ENCODE measurements at regions not wholly inside any gene's neighbourhood (a gene's known extent, or its start where the extent isn't known, plus 50 kb on each side); places are given as distances from the start of the nearest gene placed in this dataset.

- no peak for DNase-seq
Observed at GRCh38 chr14:101123618-101124510, 220.3 kb upstream of the RTL1 start.

DNA sequence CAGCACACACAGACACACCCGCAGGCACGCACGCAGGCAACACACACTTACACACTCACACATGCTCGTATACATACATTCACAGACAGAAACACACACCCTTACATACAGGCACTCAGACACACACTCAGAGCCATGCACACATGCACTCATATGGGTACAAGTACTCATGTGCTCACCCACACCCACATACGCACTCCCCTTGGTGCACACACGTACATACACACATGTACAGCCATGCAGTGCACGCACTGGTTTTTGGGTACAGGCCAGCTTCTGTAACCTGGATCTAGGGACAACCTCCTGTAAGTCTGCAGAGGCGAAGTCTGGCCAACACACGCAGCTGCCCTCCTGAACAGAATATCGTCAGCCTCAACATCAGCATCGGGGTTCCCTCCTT, 221.3 kb upstream of the RTL1 start:
- no peak for DNase-seq

GRCh38 chr14:101125313-101125712, 221.8 kb upstream of the RTL1 start:
- DNase-seq = no peak

DNA sequence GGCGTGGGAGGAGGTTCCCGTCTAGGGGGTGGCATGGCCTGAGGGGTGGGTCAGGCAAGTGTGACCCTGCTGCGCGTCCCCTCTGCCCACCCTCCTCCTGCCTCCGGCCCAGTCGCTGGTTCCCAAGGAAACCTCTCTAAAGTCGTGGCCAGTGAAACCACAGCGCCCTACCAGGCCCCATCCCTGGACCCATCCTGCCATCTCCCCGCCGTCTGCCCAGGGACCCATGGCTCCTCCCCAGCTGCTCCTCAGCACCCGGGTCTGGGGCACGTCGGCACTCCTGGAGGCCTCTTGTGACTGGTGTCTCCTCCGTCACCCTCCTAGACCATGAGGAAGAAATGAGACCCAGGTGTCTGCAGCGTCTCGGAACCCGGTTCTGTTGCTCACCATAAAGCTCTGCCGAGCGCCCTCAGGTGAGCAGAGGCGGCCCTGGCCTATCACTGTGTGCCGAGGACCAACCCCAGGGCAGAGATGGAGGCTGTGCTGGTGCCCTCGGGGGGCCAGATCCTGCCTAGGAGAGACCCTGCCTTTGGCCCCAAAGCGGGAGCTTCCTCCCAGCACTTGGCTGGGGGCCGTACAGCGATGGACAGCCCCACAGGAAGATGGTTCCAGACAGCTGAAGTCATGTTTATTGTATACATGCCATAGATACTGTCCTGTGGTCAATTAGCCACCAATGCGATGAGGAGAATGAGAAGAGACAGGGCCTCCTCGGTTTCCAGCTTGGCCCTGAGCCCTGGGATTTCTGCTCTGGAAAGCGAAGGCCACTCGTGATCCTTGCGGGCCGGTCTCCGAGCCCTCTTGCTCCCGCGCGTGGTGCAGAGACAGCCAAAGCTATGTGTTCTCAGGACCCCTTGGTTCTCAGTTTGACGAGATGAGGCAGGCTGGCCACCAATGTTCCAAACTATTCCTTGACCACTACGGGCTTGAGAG, 222.5 kb upstream of the RTL1 start:
- DNase-seq = no peak

GRCh38 chr14:101126731-101127130, 223.2 kb upstream of the RTL1 start:
- no peak for DNase-seq

GRCh38 chr14:101127224-101127623, 223.7 kb upstream of the RTL1 start:
- no peak for DNase-seq

DNA sequence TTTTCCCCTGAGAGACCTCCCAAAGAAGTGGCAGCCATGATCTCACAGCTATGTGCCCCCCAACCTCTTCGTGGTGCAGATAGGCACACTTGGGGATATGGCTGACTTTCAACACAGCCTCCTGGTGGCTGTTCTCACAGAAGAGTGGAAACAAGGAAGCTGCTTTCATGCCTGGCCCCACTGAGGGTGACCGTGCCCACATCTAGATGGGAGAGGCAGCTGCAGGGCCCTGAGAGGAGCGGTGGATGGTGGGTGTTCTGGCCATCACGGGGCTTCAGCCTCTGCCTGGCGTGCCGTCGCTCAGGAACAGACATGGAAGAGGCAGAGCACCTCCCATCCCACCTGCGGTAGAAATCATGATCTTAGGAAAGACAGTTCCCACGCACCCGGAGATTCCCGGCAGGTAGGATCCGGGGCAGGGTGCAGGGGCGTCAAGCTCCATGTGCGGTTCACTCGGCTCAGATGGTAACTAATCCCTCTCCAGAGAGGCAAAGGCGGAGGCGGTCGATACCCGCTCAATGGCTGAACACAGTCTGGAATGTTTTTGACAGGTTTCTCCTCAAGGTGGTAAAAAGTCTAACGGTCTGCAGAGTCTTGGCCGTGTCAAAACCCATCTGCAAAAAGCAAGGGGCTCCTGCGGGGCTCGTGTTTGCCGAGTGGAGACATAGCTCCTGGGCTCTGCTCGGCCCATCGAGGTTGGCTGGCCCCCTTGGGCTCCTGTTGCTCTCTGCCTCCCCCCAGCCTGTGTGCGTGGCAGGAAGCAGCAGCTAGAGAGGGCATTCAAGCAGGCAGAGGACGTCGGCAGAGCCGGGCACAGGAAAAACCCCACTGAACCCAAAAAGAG, 225.2 kb upstream of the RTL1 start:
- no peak for DNase-seq

DNA sequence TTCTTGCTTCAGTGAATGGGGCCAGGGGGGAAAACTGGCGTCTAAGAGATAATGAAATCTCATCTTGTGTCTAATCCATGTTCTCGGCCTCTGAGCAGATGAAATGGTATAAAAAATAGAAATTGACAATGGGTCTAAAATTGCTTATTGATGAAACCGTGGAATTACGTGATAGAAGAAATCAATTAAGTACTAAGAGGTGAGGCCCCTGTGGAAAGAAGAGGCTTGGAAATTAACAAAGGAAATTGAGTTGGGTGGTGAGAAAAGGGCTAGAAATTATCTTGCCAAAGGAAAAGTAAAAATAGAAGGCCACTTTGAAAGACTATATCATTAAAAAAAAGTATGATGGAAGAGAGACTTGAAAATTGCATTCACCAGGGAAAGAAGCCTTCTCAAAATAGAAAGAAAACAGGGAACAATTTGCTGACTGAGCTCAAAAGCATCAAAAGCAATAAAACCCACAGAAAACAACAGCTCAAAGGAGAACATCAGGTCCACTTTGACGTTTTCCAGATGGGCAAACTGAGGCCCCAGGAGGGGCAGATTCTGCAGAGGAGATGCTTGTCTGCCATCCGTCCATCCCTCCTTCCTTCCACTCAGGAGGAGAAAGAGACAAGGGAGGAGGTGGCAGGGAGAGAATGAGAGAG, 226.1 kb upstream of the RTL1 start:
- no peak for DNase-seq

- no peak for DNase-seq
Observed at GRCh38 chr14:101130861-101131260, 227.3 kb upstream of the RTL1 start.

GRCh38 chr14:101131451-101131916, 228.0 kb upstream of the RTL1 start:
- DNase-seq = no peak

GRCh38 chr14:101132051-101132571, 228.6 kb upstream of the RTL1 start:
- DNase-seq = no peak

DNA sequence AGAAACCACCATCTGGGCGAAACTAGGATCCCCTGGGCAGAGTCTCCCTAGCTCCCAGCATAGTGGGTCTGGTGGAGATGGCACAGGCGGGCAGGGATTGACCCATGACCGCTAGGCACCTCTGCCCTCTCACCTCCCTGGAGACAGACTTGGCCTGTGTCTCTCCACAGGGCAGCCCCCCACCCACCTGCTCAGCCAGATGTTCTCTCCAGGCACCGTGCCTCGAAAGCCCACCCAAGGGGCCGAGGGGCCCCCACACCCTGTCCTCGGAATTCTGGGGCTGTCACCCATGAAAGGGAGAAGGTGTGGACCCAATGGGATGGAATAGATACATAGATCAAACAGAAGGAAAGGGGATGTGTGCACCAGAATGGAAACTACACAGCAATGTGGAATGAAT, 229.1 kb upstream of the RTL1 start:
- DNase-seq = no peak

DNA sequence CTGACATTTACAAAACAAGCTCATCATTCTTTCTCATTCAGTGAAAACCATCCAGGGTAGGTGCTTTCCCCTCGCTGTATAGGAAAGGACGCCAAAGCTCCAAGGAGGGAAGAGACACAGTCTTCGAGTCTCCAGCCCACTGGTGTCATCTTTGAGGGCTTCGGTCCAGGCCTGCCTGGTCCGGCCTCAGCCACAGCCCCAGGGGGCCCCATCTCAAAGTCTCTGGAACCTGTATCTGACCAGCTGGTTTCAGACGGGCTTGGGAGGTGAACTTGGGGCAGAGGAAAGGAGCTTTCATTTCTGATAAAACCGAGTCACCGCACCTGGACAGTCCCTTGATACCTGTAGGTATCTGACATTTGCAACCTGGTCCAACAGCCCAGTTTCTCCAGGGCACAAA, 229.5 kb upstream of the RTL1 start:
- DNase-seq = no peak

DNA sequence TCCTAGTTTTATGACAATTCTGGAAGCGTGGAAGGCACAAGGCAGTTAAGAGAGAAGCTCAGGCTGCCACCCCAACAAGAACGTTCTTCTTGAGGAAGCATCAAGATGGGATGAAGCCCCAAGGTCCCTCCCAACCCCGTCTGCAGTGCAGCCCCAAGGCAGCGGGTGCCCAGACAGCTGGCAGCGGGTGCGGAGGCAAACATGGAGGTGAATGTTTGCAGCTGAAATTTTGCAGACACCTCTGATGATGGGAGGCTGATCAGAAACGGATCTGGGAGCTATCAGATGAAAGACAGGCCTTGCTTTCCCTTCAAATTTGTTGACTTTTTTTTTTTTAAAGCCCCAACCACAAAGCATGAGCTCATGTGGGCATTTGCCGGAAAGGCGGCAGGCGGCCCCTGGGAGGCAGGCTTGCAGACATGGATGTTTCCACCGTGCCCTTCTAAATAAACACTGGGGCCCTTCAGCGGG, 230.7 kb upstream of the RTL1 start:
- DNase-seq = no peak

GRCh38 chr14:101134851-101135433, 231.4 kb upstream of the RTL1 start:
- DNase-seq = no peak

DNA sequence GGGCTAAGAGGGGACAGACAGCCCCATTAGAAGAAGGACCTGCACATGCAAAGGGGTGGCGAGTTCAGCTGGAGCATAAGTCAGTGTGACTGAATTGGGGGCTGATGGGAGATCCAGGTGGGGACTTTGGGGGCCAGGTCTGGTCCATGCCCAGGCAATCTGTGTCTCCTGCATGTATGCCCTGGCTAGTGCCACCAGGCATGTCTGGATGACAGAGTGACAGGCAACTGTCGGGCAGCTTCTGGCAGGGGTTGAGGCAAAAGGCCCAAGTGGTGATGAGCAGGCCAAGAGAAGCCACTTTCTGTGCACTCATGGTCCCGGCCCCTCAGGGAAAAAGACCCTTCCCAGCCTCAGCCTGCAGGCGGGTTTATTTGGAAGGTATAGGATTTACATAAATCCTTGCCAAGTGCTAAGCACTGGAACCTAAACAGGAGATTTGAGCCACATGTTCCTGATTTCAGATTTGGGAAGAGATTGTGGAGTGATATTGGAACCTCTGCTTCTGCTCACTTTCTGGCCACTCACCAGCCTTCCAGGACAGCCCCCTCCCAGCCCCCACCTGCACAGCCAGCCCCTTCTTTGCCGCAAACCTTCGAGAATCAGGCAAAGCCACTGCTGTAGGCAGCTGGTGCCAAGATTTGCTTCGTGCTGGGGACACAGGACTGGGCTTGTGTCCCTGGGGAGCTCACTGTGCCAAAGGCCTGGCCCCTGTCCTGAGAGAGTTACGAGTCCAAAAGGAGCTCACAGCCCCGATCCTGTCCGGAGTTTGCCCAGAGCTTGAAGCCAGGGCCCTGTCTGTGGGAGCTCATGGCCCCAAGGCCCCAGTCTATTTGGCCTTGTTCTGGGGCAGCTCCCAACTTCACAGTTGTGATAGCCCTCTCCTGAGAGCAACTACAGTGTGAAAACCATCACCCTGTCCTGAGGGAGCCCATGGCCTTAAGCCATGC, 232.5 kb upstream of the RTL1 start:
- DNase-seq = no peak

- no peak for DNase-seq
Observed at GRCh38 chr14:101137234-101137633, 233.7 kb upstream of the RTL1 start.

DNA sequence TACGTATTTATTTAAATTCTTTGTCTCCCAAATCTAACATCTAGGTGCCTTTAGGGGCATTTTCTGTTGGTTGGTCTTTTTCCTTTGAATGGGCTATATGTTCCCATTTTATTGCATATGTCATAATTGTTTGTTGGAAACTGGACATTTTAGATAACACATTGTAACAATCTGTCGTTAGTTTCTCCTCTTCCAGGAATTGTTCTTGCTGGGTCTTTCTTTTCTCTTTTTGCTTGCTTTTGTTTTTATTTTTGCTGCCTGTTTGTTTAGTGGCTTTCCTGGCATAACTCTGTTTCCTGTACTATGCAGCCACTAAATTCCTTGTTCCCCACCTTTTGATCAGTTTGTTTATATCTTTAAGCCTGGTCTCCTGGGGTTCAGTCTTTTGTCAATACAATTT, 244.3 kb upstream of the RTL1 start:
- DNase-seq = no peak

- DNase-seq = no peak
Observed at GRCh38 chr14:101150039-101150610, 246.6 kb upstream of the RTL1 start.

Data from activated CD4-positive, alpha-beta T cell treated with anti-CD3 and anti-CD28 coated beads, Interleukin-2, amount 50 U/mL, for 48 hours (primary cell).